WTC11 (cell line): ENCODE measurements at regions not wholly inside any gene's neighbourhood (a gene's known extent, or its start where the extent isn't known, plus 50 kb on each side); places are given as distances from the start of the nearest gene placed in this dataset.

Experiments
- ATAC-seq: fragments of 200-7000 bp; cut with Tn5 transposase; 2 replicates; pipeline ENCODE4 v1.10.0; 2021; ENCODE audit warnings: mild to moderate bottlenecking, moderate library complexity
- CTCF ChIA-PET: fragments of 300-600 bp; sonication (Branson Sonifier 250); formaldehyde crosslinking; loops from one replicate; lab custom pipeline; 2021; ENCODE audit warnings: antibody characterized with exemption; lab: Charles Lee
- POLR2A ChIA-PET: fragments of 350-600 bp; sonication (Branson Sonifier 250); formaldehyde crosslinking; loops from one replicate; lab custom pipeline; 2021; ENCODE audit warnings: antibody characterized with exemption; lab: Charles Lee
- DNase-seq: peaks from one replicate; pipeline ENCODE4 v3.0.0; 2021; ENCODE audit warnings: low spot score
- H3K27ac Mint-ChIP-seq: 2 replicates; pipeline ENCODE4 v1.8.0; 2021; ENCODE audit warnings: mixed read lengths
- H3K27me3 Mint-ChIP-seq: 2 replicates; pipeline ENCODE4 v1.8.0; 2021; ENCODE audit warnings: low read depth, mild to moderate bottlenecking, moderate library complexity, mixed read lengths
- H3K36me3 Mint-ChIP-seq: 2 replicates; pipeline ENCODE4 v1.8.0; 2021; ENCODE audit warnings: mixed read lengths
- H3K4me1 Mint-ChIP-seq: 2 replicates; pipeline ENCODE4 v1.8.0; 2022; ENCODE audit warnings: mixed read lengths
- H3K4me3 Mint-ChIP-seq: 2 replicates; pipeline ENCODE4 v1.8.0; 2021; ENCODE audit warnings: mild to moderate bottlenecking, moderate library complexity, mixed read lengths
- H3K9me3 Mint-ChIP-seq: 2 replicates; pipeline ENCODE4 v1.8.0; 2021; ENCODE audit warnings: mixed read lengths
- FOXP1 ChIP-seq: sonication (generic); formaldehyde crosslinking; IDR thresholded peaks from 2 replicates; pipeline ENCODE4 v1.8.0; 2022; ENCODE audit warnings: missing genetic modification reagents, mild to moderate bottlenecking, moderate library complexity, borderline replicate concordance
- HMGXB4 ChIP-seq: sonication (generic); formaldehyde crosslinking; IDR thresholded peaks from 2 replicates; pipeline ENCODE4 v1.8.1; 2023; ENCODE audit warnings: mild to moderate bottlenecking, moderate library complexity, missing genetic modification reagents
- JUN ChIP-seq: sonication (generic); formaldehyde crosslinking; IDR thresholded peaks from 2 replicates; pipeline ENCODE4 v1.8.0; 2023; ENCODE audit warnings: mild to moderate bottlenecking, missing genetic modification reagents
- MXD4 ChIP-seq: fragments of 250-450 bp; sonication (Bioruptor Pico); IDR thresholded peaks from 2 replicates; pipeline ENCODE4 v1.8.0; 2021; ENCODE audit warnings: mild to moderate bottlenecking, moderate library complexity, borderline replicate concordance
- MYBL2 ChIP-seq: sonication (generic); formaldehyde crosslinking; IDR thresholded peaks from 2 replicates; pipeline ENCODE4 v1.8.1; 2023; ENCODE audit warnings: mild to moderate bottlenecking, moderate library complexity, missing genetic modification reagents
- NFE2L1 ChIP-seq: sonication (generic); formaldehyde crosslinking; IDR thresholded peaks from 2 replicates; pipeline ENCODE4 v1.8.1; 2023; ENCODE audit warnings: missing genetic modification reagents
- NR2C2 ChIP-seq: sonication (generic); formaldehyde crosslinking; IDR thresholded peaks from 2 replicates; pipeline ENCODE4 v1.8.0; 2022; ENCODE audit warnings: mild to moderate bottlenecking, missing genetic modification reagents
- NR3C1 ChIP-seq: sonication (generic); formaldehyde crosslinking; conservative IDR thresholded peaks from 2 replicates; pipeline ENCODE4 v1.8.1; 2023; ENCODE audit warnings: low read depth, mild to moderate bottlenecking, missing genetic modification reagents
- PRRX2 ChIP-seq: fragments of 250-450 bp; sonication (Bioruptor Pico); IDR thresholded peaks from 2 replicates; pipeline ENCODE4 v1.8.0; 2021; ENCODE audit warnings: mild to moderate bottlenecking
- RORB ChIP-seq: fragments of 250-450 bp; sonication (Bioruptor Pico); IDR thresholded peaks from 2 replicates; pipeline ENCODE4 v1.9.0; 2021; ENCODE audit warnings: mild to moderate bottlenecking
- ZNF121 ChIP-seq: sonication (generic); formaldehyde crosslinking; IDR thresholded peaks from 2 replicates; pipeline ENCODE4 v1.8.0; 2023; ENCODE audit warnings: missing genetic modification reagents
- ZNF281 ChIP-seq: sonication (generic); formaldehyde crosslinking; IDR thresholded peaks from 2 replicates; pipeline ENCODE4 v1.8.0; 2023; ENCODE audit warnings: mild to moderate bottlenecking, missing genetic modification reagents
- ZNF416 ChIP-seq: fragments of 250-450 bp; sonication (Bioruptor Pico); IDR thresholded peaks from 2 replicates; pipeline ENCODE4 v1.9.0; 2021; ENCODE audit warnings: mild to moderate bottlenecking, inconsistent platforms
- ZNF532 ChIP-seq: fragments of 250-450 bp; sonication (Bioruptor Pico); IDR thresholded peaks from 2 replicates; pipeline ENCODE4 v1.9.0; 2021; ENCODE audit warnings: mild to moderate bottlenecking, borderline replicate concordance
- TF ChIP-seq, protein P1 (sequence below): sonication (generic); formaldehyde crosslinking; IDR thresholded peaks from 2 replicates; pipeline ENCODE4 v1.8.1; 2023; ENCODE audit warnings: mild to moderate bottlenecking, missing genetic modification reagents
- TF ChIP-seq, protein P2 (sequence below): sonication (generic); formaldehyde crosslinking; IDR thresholded peaks from 2 replicates; pipeline ENCODE4 v1.8.0; 2023; ENCODE audit warnings: missing genetic modification reagents

DNA sequence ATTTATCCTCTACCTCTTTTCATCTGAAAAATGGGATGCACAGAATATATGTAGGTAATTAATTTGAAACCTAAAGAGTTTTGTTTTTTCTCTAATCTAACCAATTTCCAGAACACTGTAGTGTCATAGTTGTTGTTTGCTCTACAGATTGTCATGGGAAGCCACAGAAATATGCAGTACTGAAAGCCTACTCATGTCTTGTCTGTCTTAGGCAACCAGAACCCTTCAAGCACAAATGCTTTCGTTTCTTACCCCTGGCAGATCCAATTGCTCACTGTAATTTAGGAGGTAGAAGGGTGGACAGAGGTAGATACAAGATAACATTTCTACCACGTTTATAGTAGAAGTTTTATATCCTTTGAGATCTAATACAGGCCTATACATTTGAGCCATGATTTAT is 330.2 kb upstream of the NOVA1 start:
- H3K9me3 Mint-ChIP-seq: no peaks in the 10 kb centered on the region
- peaks cover 38% of the 10 kb centered on the region for H3K4me1 Mint-ChIP-seq
- ChIA-PET POLR2A (no interaction called here), CTCF (no interaction called here)
- H3K4me3 Mint-ChIP-seq: no peak overlapping the region
- no peak for DNase-seq
- no peak overlapping the region for H3K27ac Mint-ChIP-seq
- no peaks in the 10 kb centered on the region for H3K36me3 Mint-ChIP-seq
- ATAC-seq: no peak; the same call in 1 of the 2 replicates
- TF ChIP-seq ZNF416 (no peak), FOXP1 (CRISPR knock-in tag) (no peak)
- no peaks in the 10 kb centered on the region for H3K27me3 Mint-ChIP-seq

DNA sequence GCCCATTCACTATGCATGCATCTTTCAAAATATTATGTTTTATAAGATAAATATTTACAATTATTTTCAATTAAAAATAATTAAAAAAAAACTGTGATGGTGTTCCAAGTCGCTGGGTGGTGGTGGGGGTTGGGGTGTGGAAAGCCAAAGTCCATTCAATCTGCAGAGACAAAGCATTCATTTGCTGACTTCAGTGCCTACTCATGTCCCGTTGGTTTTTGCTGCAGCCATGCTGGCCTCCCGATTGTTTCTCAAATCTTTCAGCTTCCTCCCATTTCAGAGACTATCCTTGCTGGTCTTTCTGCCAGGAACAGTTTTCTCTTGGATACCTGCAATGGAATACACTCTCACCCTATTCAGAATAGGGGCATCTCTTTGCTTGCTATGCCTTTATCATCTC is 331.5 kb upstream of the NOVA1 start:
- TF ChIP-seq MXD4 (CRISPR knock-in tag) (no peak), ZNF416 (no peak)
- TF ChIP-seq, all 79 proteins: peak for 0
- POLR2A ChIA-PET: no interaction called here
- ATAC-seq (no peak), DNase-seq (no peak)
- CTCF ChIA-PET: no interaction called here
- Mint-ChIP-seq H3K36me3 (peaks cover 1% of the 10 kb centered on the region; the same call in 1 of the 2 replicates), H3K4me1 (peaks cover 38% of the 10 kb centered on the region), H3K27ac (no peak overlapping the region), H3K9me3 (peaks cover 2% of the 10 kb centered on the region; the same call in 1 of the 2 replicates), H3K27me3 (no peaks in the 10 kb centered on the region), H3K4me3 (no peak overlapping the region)

DNA sequence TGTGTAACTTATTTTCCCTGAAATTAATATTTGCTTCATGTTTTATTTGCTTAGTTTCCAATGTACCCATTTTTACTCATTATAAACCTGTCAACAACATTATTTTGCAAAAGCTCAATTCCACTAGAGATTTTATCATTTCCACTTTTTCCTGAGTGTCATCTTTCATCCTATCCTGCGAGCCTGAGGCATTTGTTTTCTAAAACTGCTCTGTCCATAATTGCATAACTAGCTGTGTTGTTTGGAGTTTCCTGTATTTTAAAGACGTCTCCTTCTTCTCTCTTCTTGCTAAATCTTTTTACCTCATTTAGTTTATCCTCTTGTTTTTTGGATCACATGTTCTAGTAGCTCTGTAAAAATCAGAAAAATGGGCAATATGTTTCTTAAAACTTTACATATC is 332.7 kb upstream of the NOVA1 start:
- Mint-ChIP-seq H3K9me3 (peaks cover 13% of the 10 kb centered on the region), H3K4me1 (peaks cover 37% of the 10 kb centered on the region), H3K27ac (no peak overlapping the region), H3K27me3 (no peaks in the 10 kb centered on the region; the same call in none of the 2 replicates), H3K4me3 (no peak overlapping the region), H3K36me3 (peaks cover 13% of the 10 kb centered on the region)
- no peak for ATAC-seq
- ChIA-PET CTCF (interaction anchor here (0.5 to 1.3 kb wide), 2 partner anchors 14 to 28 kb away, joined by 3 to 5 read pairs; no protein-coding TSS in a partner anchor), POLR2A (no interaction called here)
- TF ChIP-seq HMGXB4 (CRISPR knock-in tag) (no peak), NR2C2 (CRISPR knock-in tag) (no peak), ZNF121 (CRISPR knock-in tag) (no peak)
- TF ChIP-seq, protein P1, sequence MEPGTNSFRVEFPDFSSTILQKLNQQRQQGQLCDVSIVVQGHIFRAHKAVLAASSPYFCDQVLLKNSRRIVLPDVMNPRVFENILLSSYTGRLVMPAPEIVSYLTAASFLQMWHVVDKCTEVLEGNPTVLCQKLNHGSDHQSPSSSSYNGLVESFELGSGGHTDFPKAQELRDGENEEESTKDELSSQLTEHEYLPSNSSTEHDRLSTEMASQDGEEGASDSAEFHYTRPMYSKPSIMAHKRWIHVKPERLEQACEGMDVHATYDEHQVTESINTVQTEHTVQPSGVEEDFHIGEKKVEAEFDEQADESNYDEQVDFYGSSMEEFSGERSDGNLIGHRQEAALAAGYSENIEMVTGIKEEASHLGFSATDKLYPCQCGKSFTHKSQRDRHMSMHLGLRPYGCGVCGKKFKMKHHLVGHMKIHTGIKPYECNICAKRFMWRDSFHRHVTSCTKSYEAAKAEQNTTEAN (CRISPR knock-in tag): no peak
- TF ChIP-seq, protein P2, sequence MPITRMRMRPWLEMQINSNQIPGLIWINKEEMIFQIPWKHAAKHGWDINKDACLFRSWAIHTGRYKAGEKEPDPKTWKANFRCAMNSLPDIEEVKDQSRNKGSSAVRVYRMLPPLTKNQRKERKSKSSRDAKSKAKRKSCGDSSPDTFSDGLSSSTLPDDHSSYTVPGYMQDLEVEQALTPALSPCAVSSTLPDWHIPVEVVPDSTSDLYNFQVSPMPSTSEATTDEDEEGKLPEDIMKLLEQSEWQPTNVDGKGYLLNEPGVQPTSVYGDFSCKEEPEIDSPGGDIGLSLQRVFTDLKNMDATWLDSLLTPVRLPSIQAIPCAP: no peak
- no peak for DNase-seq

DNA sequence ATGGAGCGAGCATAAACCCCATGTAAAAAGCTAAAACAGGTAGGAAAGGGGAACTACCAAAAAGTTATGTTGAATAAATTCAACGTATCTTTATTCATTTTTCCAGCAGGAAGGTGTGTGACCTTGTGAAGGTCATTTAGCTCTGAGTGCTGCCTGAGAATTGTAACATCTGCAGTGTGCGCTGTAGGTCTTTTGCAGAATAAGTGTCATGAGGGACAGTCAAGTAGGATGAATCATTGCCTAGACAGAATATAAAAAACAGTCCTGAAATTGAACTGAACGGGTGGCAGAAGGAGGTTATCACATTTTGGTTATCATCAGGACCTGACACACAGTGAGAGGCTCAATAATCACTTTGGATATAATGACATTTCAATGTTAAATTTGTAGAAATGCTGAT is 334.8 kb upstream of the NOVA1 start:
- Mint-ChIP-seq H3K4me3 (no peak overlapping the region), H3K4me1 (peaks cover 25% of the 10 kb centered on the region), H3K27ac (no peak overlapping the region), H3K27me3 (no peaks in the 10 kb centered on the region; the same call in none of the 2 replicates), H3K9me3 (peaks cover 33% of the 10 kb centered on the region), H3K36me3 (peaks cover 30% of the 10 kb centered on the region)
- TF ChIP-seq NR3C1 (no peak), ZNF532 (CRISPR knock-in tag) (no peak), MYBL2 (CRISPR knock-in tag) (no peak), ZNF281 (CRISPR knock-in tag) (no peak), NFE2L1 (no peak), RORB (no peak), JUN (CRISPR knock-in tag) (no peak), PRRX2 (no peak)
- TF ChIP-seq, protein P2: no peak
- ATAC-seq: no peak
- ChIA-PET POLR2A (no interaction called here), CTCF (interaction anchor here (0.7 to 1.0 kb wide), 2 partner anchors 16 to 678 kb away, joined by 3 to 5 read pairs; no protein-coding TSS in a partner anchor)
- DNase-seq: no peak
